ENCODE measurements at regions not wholly inside any gene's neighbourhood (a gene's known extent, or its start where the extent isn't known, plus 50 kb on each side); places are given as distances from the start of the nearest gene placed in this dataset.
A peak's percentile ranks its signal among the peaks of the same experiment; 100 is the strongest.
"Not testable (repeated sequence)": the region's sequence is repeated elsewhere in the genome, so short reads cannot be mapped to it uniquely, and the experiment has no call there.

GRCh38 chr2:175430236-175430635, 248.7 kb upstream of the ATP5MC3 start:
- peak; percentile 72 for DNase-seq (ENCODE audit: extremely low spot score)
- TF ChIP-seq, protein P1, sequence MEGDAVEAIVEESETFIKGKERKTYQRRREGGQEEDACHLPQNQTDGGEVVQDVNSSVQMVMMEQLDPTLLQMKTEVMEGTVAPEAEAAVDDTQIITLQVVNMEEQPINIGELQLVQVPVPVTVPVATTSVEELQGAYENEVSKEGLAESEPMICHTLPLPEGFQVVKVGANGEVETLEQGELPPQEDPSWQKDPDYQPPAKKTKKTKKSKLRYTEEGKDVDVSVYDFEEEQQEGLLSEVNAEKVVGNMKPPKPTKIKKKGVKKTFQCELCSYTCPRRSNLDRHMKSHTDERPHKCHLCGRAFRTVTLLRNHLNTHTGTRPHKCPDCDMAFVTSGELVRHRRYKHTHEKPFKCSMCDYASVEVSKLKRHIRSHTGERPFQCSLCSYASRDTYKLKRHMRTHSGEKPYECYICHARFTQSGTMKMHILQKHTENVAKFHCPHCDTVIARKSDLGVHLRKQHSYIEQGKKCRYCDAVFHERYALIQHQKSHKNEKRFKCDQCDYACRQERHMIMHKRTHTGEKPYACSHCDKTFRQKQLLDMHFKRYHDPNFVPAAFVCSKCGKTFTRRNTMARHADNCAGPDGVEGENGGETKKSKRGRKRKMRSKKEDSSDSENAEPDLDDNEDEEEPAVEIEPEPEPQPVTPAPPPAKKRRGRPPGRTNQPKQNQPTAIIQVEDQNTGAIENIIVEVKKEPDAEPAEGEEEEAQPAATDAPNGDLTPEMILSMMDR (IDR thresholded peaks at IDR 0.05) = no peak
- TF ChIP-seq EP300 (IDR thresholded peaks at IDR 0.05) (no peak), POLR2AphosphoS5 (IDR thresholded peaks at IDR 0.05) (no peak), POLR2A (IDR thresholded peaks at IDR 0.05; ENCODE audit: low read depth) (no peak)
- Histone ChIP-seq H3K4me3 (no peak overlapping the region), H3K9me3 (peaks cover 0 to 19% (median 4%) of the 10 kb centered on the region in 4 donors), H3K27me3 (no peaks in the 10 kb centered on the region), H3K27ac (replicated peaks in 1 of 4) (no peak overlapping the region), H3K36me3 (no peaks in the 10 kb centered on the region), H3K4me1 (no peaks in the 10 kb centered on the region)
- 83% methylated on average over 1 of the region's 1 CpG for WGBS
- intact Hi-C loops (cut with DNase I) = no loop called here

- DNase-seq (ENCODE audit: extremely low spot score) = no peak
- no peak overlapping the region for H3K27ac ChIP-seq (replicated peaks in 1 of 4)
- intact Hi-C loops (cut with DNase I) = no loop called here
- H3K4me1 ChIP-seq = no peaks in the 10 kb centered on the region
- H3K9me3 ChIP-seq = no peaks in the 10 kb centered on the region
- TF ChIP-seq POLR2A (IDR thresholded peaks at IDR 0.05; ENCODE audit: low read depth) (no peak), EP300 (IDR thresholded peaks at IDR 0.05) (no peak), POLR2AphosphoS5 (IDR thresholded peaks at IDR 0.05) (no peak)
- TF ChIP-seq, protein P1 (IDR thresholded peaks at IDR 0.05) = no peak
- H3K36me3 ChIP-seq = no peaks in the 10 kb centered on the region
- no peaks in the 10 kb centered on the region for H3K27me3 ChIP-seq
- no peak overlapping the region for H3K4me3 ChIP-seq
- 66% methylated on average over 8 of the region's 8 CpGs for WGBS
Observed at GRCh38 chr2:175418224-175418835, 236.8 kb upstream of the ATP5MC3 start.

DNA sequence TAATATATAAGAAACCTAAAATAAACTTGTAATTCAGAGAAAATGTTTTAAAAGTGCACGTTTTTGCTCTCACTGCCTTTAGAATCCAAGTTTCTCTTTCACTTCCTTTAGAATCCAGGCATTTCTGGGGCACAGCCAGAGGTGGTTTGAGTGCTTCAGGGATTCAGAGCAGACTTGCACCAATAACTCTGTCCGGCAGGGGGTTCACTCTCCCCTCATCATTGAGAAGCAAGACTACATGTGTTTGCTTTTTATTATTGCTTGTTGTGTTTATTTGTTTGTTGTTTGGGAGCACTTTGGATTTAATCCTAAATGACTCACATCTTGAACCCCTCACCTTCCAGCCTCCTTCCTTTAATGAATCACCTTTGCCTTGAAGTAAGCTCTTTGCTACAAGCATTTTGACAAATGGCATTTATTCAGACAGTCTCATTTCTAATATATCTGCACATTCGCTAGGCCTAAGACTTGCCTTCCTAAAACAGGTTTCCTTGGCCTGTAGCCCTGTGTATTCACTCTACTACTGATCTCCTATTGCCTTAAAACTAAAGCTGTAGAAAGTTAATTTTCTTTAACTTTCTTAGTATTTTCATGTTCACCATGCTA, 233.5 kb upstream of the ATP5MC3 start:
- Histone ChIP-seq H3K4me1 (no peaks in the 10 kb centered on the region), H3K9me3 (no peaks in the 10 kb centered on the region), H3K27ac (replicated peaks in 1 of 4) (no peak overlapping the region), H3K4me3 (no peak overlapping the region), H3K27me3 (no peaks in the 10 kb centered on the region), H3K36me3 (no peaks in the 10 kb centered on the region)
- intact Hi-C loops (cut with DNase I) = no loop called here
- TF ChIP-seq POLR2AphosphoS5 (IDR thresholded peaks at IDR 0.05) = no peak
- TF ChIP-seq, protein P1 (IDR thresholded peaks at IDR 0.05) = peak in 2 of 3 experiments; percentile 14 to 47
- 26% methylated on average over 3 of the region's 3 CpGs for WGBS
- no peak for DNase-seq (ENCODE audit: extremely low spot score)

DNA sequence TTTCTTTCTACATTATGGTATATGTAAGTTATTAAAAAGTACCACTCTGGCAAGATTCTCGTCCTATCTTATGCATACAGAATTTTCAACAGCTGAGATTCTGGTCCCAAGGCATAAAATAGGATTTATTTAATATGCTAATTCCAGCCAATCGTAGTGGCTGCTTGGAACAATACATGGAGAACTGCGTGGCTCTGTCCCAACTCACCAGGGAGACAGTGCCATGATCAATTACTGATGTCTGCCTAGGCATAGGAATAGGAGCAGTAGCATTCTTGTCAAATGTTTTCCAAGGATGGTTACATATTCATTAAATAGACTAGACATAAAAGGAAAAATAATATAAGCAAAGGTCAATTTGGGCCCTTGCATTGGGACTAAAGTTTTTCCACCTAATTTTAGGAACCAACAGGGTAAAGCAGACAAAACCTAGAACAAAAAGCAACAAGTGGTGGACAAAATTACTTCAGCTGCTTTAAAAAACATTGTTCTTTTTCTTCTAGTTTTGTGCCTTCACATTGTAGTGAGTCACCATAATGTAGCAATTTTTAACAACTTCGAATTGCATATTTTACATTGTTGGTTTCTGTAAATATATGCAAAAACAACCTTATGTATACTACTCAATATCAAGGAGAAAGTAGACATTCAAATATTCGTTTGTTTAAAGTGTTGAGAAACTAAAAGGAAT, 232.8 kb upstream of the ATP5MC3 start:
- Histone ChIP-seq H3K27me3 (no peaks in the 10 kb centered on the region), H3K36me3 (no peaks in the 10 kb centered on the region), H3K27ac (replicated peaks in 1 of 4) (no peak overlapping the region), H3K4me1 (no peaks in the 10 kb centered on the region), H3K9me3 (no peaks in the 10 kb centered on the region), H3K4me3 (no peak overlapping the region)
- no peak for DNase-seq (ENCODE audit: extremely low spot score)
- 80% methylated on average over 5 of the region's 5 CpGs for WGBS
- intact Hi-C loops (cut with DNase I) = no loop called here
- no peak for TF ChIP-seq POLR2A (IDR thresholded peaks at IDR 0.05; ENCODE audit: low read depth)
- TF ChIP-seq POLR2AphosphoS5 (IDR thresholded peaks at IDR 0.05) = no peak
- no peak for TF ChIP-seq EP300 (IDR thresholded peaks at IDR 0.05)
- TF ChIP-seq, protein P1 (IDR thresholded peaks at IDR 0.05) = no peak

GRCh38 chr2:175410941-175411340, 229.4 kb upstream of the ATP5MC3 start:
- intact Hi-C loops (cut with DNase I); H3K9me3 ChIP-seq; H3K4me3 ChIP-seq; H3K4me1 ChIP-seq; H3K27ac ChIP-seq (replicated peaks in 1 of 4); H3K36me3 ChIP-seq; DNase-seq (ENCODE audit: extremely low spot score); H3K27me3 ChIP-seq: not testable (repeated sequence)
- WGBS = 81% methylated on average over 1 of the region's 1 CpG

Measured in esophagus muscularis mucosa (tissue), 4 donors.